ENCODE measurements at regions not wholly inside any gene's neighbourhood (a gene's known extent, or its start where the extent isn't known, plus 50 kb on each side); places are given as distances from the start of the nearest gene placed in this dataset.
"Not testable (repeated sequence)": the region's sequence is repeated elsewhere in the genome, so short reads cannot be mapped to it uniquely, and the experiment has no call there.

GRCh38 chr21:32829504-32829903, 57.9 kb upstream of the PAXBP1 start:
- no peaks in the 10 kb centered on the region for H3F3A ChIP-seq (ENCODE audit: control insufficient read depth, insufficient read depth)
- TF ChIP-seq EZH2phosphoT487 (IDR thresholded peaks at IDR 0.05; ENCODE audit: borderline replicate concordance, low read length) (no peak), CTCF (IDR thresholded peaks at IDR 0.05; ENCODE audit: low read depth, low read length, poor library complexity, severe bottlenecking) (no peak)
- 0 out of 2 replicates have a peak, but pooled peaks cover 4% of the 10 kb centered on the region for H3K27me3 ChIP-seq (ENCODE audit: control insufficient read depth, low read length)
- no peak overlapping the region for H3K27ac ChIP-seq (ENCODE audit: low read depth, low read length)
- no peaks in the 10 kb centered on the region for H3K36me3 ChIP-seq (ENCODE audit: control insufficient read depth, low read length)
- no peak overlapping the region for H3K4me3 ChIP-seq (ENCODE audit: low read length)
- H3K9me3 ChIP-seq (ENCODE audit: control insufficient read depth, insufficient read depth, low read length) = no peaks in the 10 kb centered on the region
- no peaks in the 10 kb centered on the region for H3K9me2 ChIP-seq (replicated peaks; ENCODE audit: control insufficient read depth, low read length)
- H4K20me1 ChIP-seq (ENCODE audit: control insufficient read depth, insufficient read depth, low read depth, low read length) = no peaks in the 10 kb centered on the region
- no peaks in the 10 kb centered on the region for H3K79me2 ChIP-seq (ENCODE audit: control insufficient read depth, low read length)
- no peaks in the 10 kb centered on the region for H3K4me1 ChIP-seq (ENCODE audit: control insufficient read depth, low read length)
- no peak overlapping the region for H3K4me2 ChIP-seq (ENCODE audit: low read length)

- not testable (repeated sequence) for H3K4me3 ChIP-seq (ENCODE audit: low read length); H3K4me1 ChIP-seq (ENCODE audit: control insufficient read depth, low read length); H4K20me1 ChIP-seq (ENCODE audit: control insufficient read depth, insufficient read depth, low read depth, low read length); H3F3A ChIP-seq (ENCODE audit: control insufficient read depth, insufficient read depth); H3K27ac ChIP-seq (ENCODE audit: low read depth, low read length); H3K9me3 ChIP-seq (ENCODE audit: control insufficient read depth, insufficient read depth, low read length); H3K27me3 ChIP-seq (ENCODE audit: control insufficient read depth, low read length); H3K79me2 ChIP-seq (ENCODE audit: control insufficient read depth, low read length); H3K9me2 ChIP-seq (replicated peaks; ENCODE audit: control insufficient read depth, low read length); H3K36me3 ChIP-seq (ENCODE audit: control insufficient read depth, low read length); H3K4me2 ChIP-seq (ENCODE audit: low read length)
Observed at GRCh38 chr21:32831779-32832178, 60.2 kb upstream of the PAXBP1 start.

- Histone ChIP-seq H3K36me3 (ENCODE audit: control insufficient read depth, low read length) (no peaks in the 10 kb centered on the region), H3K79me2 (ENCODE audit: control insufficient read depth, low read length) (no peaks in the 10 kb centered on the region), H3K9me3 (ENCODE audit: control insufficient read depth, insufficient read depth, low read length) (peaks cover 3% of the 10 kb centered on the region; the same call in 1 of the 2 replicates), H3K4me3 (ENCODE audit: low read length) (no peak overlapping the region), H3K4me2 (ENCODE audit: low read length) (no peak overlapping the region), H3K9me2 (replicated peaks; ENCODE audit: control insufficient read depth, low read length) (no peaks in the 10 kb centered on the region), H3K27me3 (ENCODE audit: control insufficient read depth, low read length) (peaks cover 6% of the 10 kb centered on the region; the same call in 1 of the 2 replicates), H4K20me1 (ENCODE audit: control insufficient read depth, insufficient read depth, low read depth, low read length) (no peaks in the 10 kb centered on the region), H3K27ac (ENCODE audit: low read depth, low read length) (no peak overlapping the region), H3F3A (ENCODE audit: control insufficient read depth, insufficient read depth) (no peaks in the 10 kb centered on the region), H3K4me1 (ENCODE audit: control insufficient read depth, low read length) (no peaks in the 10 kb centered on the region)
- TF ChIP-seq EZH2phosphoT487 (IDR thresholded peaks at IDR 0.05; ENCODE audit: borderline replicate concordance, low read length) (no peak), CTCF (IDR thresholded peaks at IDR 0.05; ENCODE audit: low read depth, low read length, poor library complexity, severe bottlenecking) (no peak)
Observed at GRCh38 chr21:32834211-32834915, 62.8 kb upstream of the PAXBP1 start.

GRCh38 chr21:32834916-32835235, 63.3 kb upstream of the PAXBP1 start:
- no peaks in the 10 kb centered on the region for H3F3A ChIP-seq (ENCODE audit: control insufficient read depth, insufficient read depth)
- no peak overlapping the region for H3K4me2 ChIP-seq (ENCODE audit: low read length)
- no peak overlapping the region for H3K4me3 ChIP-seq (ENCODE audit: low read length)
- H3K36me3 ChIP-seq (ENCODE audit: control insufficient read depth, low read length) = no peaks in the 10 kb centered on the region
- H3K9me3 ChIP-seq (ENCODE audit: control insufficient read depth, insufficient read depth, low read length) = peaks cover 3% of the 10 kb centered on the region; the same call in 1 of the 2 replicates
- TF ChIP-seq EZH2phosphoT487 (IDR thresholded peaks at IDR 0.05; ENCODE audit: borderline replicate concordance, low read length) = no peak
- no peak for TF ChIP-seq CTCF (IDR thresholded peaks at IDR 0.05; ENCODE audit: low read depth, low read length, poor library complexity, severe bottlenecking)
- no peaks in the 10 kb centered on the region for H3K9me2 ChIP-seq (replicated peaks; ENCODE audit: control insufficient read depth, low read length)
- no peaks in the 10 kb centered on the region for H3K79me2 ChIP-seq (ENCODE audit: control insufficient read depth, low read length)
- peaks cover 6% of the 10 kb centered on the region; the same call in 1 of the 2 replicates for H3K27me3 ChIP-seq (ENCODE audit: control insufficient read depth, low read length)
- no peak overlapping the region for H3K27ac ChIP-seq (ENCODE audit: low read depth, low read length)
- no peaks in the 10 kb centered on the region for H4K20me1 ChIP-seq (ENCODE audit: control insufficient read depth, insufficient read depth, low read depth, low read length)
- H3K4me1 ChIP-seq (ENCODE audit: control insufficient read depth, low read length) = no peaks in the 10 kb centered on the region

All from DOHH2 (cell line).